Hepatocyte (in vitro differentiated cells): ENCODE measurements at regions not wholly inside any gene's neighbourhood (a gene's known extent, or its start where the extent isn't known, plus 50 kb on each side); places are given as distances from the start of the nearest gene placed in this dataset.

Source experiments
- DNase-seq: peaks from one replicate; pipeline ENCODE4 v3.0.0-alpha.2; 2016; ENCODE audit warnings: low spot score
- H2AFZ ChIP-seq: fragments of 200-600 bp; sonication (generic); 2 replicates; pipeline ENCODE4 v1.6.0; 2016; ENCODE audit warnings: antibody characterized with exemption, mild to moderate bottlenecking
- H3K27ac ChIP-seq: fragments of 200-600 bp; sonication (generic); 2 replicates; pipeline ENCODE4 v1.5.1; 2016; ENCODE audit warnings: mild to moderate bottlenecking
- H3K27me3 ChIP-seq: fragments of 200-600 bp; sonication (generic); 2 replicates; pipeline ENCODE4 v1.6.1; 2016
- H3K36me3 ChIP-seq: fragments of 200-600 bp; sonication (generic); replicated peaks from 2 replicates; pipeline ENCODE4 v1.5.1; 2016; ENCODE audit warnings: low read depth; ENCODE audit not compliant: insufficient read depth
- H3K4me1 ChIP-seq: fragments of 200-600 bp; sonication (generic); 2 replicates; pipeline ENCODE4 v1.5.1; 2016; ENCODE audit warnings: mild to moderate bottlenecking, moderate library complexity; ENCODE audit not compliant: insufficient read depth
- H3K4me2 ChIP-seq: fragments of 200-600 bp; sonication (generic); 2 replicates; pipeline ENCODE4 v1.6.0; 2016
- H3K4me3 ChIP-seq: fragments of 200-600 bp; sonication (generic); 2 replicates; pipeline ENCODE4 v1.5.1; 2016; ENCODE audit warnings: mild to moderate bottlenecking
- H3K79me2 ChIP-seq: fragments of 200-600 bp; sonication (generic); 2 replicates; pipeline ENCODE4 v1.6.0; 2017; ENCODE audit warnings: mild to moderate bottlenecking
- H3K9me2 ChIP-seq: fragments of 200-600 bp; sonication (generic); replicated peaks from 2 replicates; pipeline ENCODE4 v1.6.0; 2017; ENCODE audit warnings: mild to moderate bottlenecking; ENCODE audit not compliant: insufficient read depth
- H3K9me3 ChIP-seq: fragments of 200-600 bp; sonication (generic); 2 replicates; pipeline ENCODE4 v1.5.1; 2016; ENCODE audit warnings: low read depth, mild to moderate bottlenecking
- H4K20me1 ChIP-seq: fragments of 200-600 bp; sonication (generic); 2 replicates; pipeline ENCODE4 v1.6.0; 2016; ENCODE audit warnings: mild to moderate bottlenecking; ENCODE audit not compliant: insufficient read depth, poor library complexity, severe bottlenecking
- EZH2 ChIP-seq: fragments of 200-600 bp; sonication (generic); IDR thresholded peaks from 2 replicates; pipeline ENCODE4 v1.6.1; 2016; ENCODE audit warnings: antibody characterized with exemption, mild to moderate bottlenecking, borderline replicate concordance
- EZH2phosphoT487 ChIP-seq: fragments of 200-600 bp; sonication (generic); IDR thresholded peaks from one replicate; pipeline ENCODE4 v1.6.1; 2018; ENCODE audit warnings: antibody characterized with exemption, mild to moderate bottlenecking, low read depth, moderate library complexity; ENCODE audit not compliant: unreplicated experiment, severe bottlenecking
- WGBS: methylation state at CpG from one replicate; pipeline ENCODE4 v1.1.6; 2016; ENCODE audit warnings: low lambda C conversion rate; ENCODE audit errors: missing lambda C conversion rate; 5-methylcytosine and 5-hydroxymethylcytosine counted together
- TF ChIP-seq, protein P1 (sequence below): fragments of 200-600 bp; sonication (generic); IDR thresholded peaks from 2 replicates; pipeline ENCODE4 v1.5.1; 2016; ENCODE audit warnings: antibody characterized with exemption, mild to moderate bottlenecking; ENCODE audit not compliant: poor library complexity

DNA sequence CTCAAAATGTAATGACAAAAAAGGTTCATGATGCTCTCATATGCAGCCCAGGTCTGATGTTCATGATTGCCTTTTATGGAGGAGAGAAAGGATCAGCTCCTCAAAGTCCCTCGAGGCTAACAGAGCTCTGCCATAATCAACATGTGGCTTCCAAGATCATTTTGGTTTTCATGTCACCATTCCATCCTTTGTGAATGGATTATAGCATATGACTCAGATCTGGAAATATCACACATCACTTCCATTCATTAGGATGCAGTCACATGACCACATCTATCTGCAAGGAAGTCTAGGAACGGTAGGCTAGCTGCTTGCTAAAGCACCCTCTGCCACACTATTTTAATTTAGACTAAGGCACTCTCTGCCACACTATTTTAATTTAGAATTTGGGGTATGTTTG is 77.6 kb downstream of the COX18 start:
- DNase-seq = no peak
- no peaks in the 10 kb centered on the region for H3K27me3 ChIP-seq
- H2AFZ ChIP-seq = no peak overlapping the region
- no peaks in the 10 kb centered on the region for H4K20me1 ChIP-seq
- H3K4me1 ChIP-seq = no peaks in the 10 kb centered on the region
- H3K9me3 ChIP-seq = no peaks in the 10 kb centered on the region
- no peaks in the 10 kb centered on the region for H3K79me2 ChIP-seq
- H3K27ac ChIP-seq = no peak overlapping the region
- TF ChIP-seq EZH2 (no peak), EZH2phosphoT487 (no peak)
- TF ChIP-seq, protein P1, sequence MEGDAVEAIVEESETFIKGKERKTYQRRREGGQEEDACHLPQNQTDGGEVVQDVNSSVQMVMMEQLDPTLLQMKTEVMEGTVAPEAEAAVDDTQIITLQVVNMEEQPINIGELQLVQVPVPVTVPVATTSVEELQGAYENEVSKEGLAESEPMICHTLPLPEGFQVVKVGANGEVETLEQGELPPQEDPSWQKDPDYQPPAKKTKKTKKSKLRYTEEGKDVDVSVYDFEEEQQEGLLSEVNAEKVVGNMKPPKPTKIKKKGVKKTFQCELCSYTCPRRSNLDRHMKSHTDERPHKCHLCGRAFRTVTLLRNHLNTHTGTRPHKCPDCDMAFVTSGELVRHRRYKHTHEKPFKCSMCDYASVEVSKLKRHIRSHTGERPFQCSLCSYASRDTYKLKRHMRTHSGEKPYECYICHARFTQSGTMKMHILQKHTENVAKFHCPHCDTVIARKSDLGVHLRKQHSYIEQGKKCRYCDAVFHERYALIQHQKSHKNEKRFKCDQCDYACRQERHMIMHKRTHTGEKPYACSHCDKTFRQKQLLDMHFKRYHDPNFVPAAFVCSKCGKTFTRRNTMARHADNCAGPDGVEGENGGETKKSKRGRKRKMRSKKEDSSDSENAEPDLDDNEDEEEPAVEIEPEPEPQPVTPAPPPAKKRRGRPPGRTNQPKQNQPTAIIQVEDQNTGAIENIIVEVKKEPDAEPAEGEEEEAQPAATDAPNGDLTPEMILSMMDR = no peak
- H3K36me3 ChIP-seq = no peaks in the 10 kb centered on the region
- H3K9me2 ChIP-seq = no peaks in the 10 kb centered on the region
- H3K4me3 ChIP-seq = no peak overlapping the region
- no peak overlapping the region for H3K4me2 ChIP-seq
- 78% methylated on average over 2 of the region's 2 CpGs for WGBS

DNA sequence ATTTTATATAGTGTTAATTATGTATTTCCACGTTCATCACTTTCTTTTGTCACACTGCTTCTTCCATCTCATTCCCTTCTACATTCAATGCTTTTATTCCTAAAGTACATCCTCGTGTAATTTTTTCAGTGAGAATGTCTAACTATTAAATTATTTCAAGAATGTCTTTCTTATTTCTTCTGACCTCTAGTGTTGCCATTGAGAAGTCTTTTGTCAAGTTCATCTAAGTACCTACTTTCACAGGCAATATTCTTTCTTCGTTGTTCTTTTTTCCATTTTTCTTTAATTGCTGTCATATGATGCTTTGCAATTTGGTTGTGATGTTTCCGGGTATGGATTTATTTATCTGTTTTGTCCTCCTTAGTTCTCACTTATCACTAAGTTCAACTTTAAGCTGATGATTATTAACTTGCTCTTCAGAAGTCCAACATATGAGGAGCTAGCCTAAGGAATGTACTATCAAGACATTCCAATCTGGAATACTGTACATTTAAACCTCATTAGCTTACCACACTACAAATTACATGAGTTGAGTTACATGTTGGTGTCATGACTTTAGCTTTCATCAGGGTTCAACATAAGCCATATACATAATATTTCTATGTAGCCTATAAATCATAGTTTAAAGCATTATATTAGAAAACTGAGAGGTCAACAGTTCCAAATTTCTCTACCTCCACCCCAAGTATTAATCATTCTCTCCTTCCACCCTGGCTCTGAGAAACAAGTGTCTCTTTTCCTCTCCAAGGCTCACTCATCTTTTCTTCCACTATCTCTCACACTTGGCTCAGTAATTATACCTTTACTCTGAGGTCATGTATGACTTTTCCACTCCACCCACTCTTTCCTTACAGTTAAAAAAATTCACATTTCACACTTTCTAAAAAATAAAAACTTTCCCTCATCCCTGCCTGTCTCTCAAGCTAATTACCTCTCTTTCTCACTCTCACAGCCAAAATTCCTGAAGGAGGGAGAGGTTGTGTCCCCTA is 81.5 kb downstream of the COX18 start:
- no peak for DNase-seq
- no peaks in the 10 kb centered on the region for H3K36me3 ChIP-seq
- H3K4me1 ChIP-seq = no peaks in the 10 kb centered on the region
- 83% methylated on average over 4 of the region's 4 CpGs for whole genome bisulfite sequencing
- H3K27ac ChIP-seq = no peak overlapping the region
- H3K4me3 ChIP-seq = no peak overlapping the region
- TF ChIP-seq EZH2phosphoT487 (no peak), EZH2 (no peak)
- TF ChIP-seq, protein P1 = no peak
- no peaks in the 10 kb centered on the region for H3K9me2 ChIP-seq
- no peak overlapping the region for H3K4me2 ChIP-seq
- H4K20me1 ChIP-seq = no peaks in the 10 kb centered on the region
- no peaks in the 10 kb centered on the region for H3K27me3 ChIP-seq
- no peak overlapping the region for H2AFZ ChIP-seq
- no peaks in the 10 kb centered on the region for H3K79me2 ChIP-seq
- no peaks in the 10 kb centered on the region for H3K9me3 ChIP-seq

DNA sequence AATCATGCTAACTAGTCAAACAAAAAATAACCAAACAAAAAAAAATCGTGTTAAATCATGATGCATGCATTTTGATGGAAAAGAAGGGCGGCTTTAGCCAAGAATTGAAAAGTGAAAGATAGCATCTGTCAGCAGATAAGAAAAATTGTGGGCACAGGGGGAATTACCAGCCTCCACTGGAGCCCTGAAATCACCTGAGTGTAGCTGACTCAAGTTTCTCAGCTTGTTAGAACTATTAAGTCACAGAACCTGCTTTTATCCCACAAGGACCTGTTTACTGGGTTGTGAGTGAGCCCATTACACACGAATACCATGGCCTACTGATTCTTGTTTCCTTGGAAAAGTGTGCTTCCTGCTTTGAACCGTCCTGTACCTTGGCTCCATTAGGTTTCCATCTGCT is 85.2 kb downstream of the COX18 start:
- Histone ChIP-seq H2AFZ (no peak overlapping the region), H3K79me2 (no peaks in the 10 kb centered on the region), H3K9me3 (no peaks in the 10 kb centered on the region), H3K36me3 (no peaks in the 10 kb centered on the region), H3K4me3 (no peak overlapping the region), H3K9me2 (no peaks in the 10 kb centered on the region), H4K20me1 (no peaks in the 10 kb centered on the region), H3K27ac (no peak overlapping the region), H3K4me2 (no peak overlapping the region), H3K27me3 (no peaks in the 10 kb centered on the region), H3K4me1 (no peaks in the 10 kb centered on the region)
- no peak for TF ChIP-seq EZH2phosphoT487
- TF ChIP-seq EZH2 = no peak
- TF ChIP-seq, protein P1 = no peak
- WGBS = 72% methylated on average over 4 of the region's 4 CpGs
- no peak for DNase-seq
